Erythroblast (primary cell): ENCODE measurements at regions not wholly inside any gene's neighbourhood (a gene's known extent, or its start where the extent isn't known, plus 50 kb on each side); places are given as distances from the start of the nearest gene placed in this dataset.

ENCODE experiments used
- GATA1 ChIP-seq: IDR thresholded peaks from 2 replicates; pipeline ENCODE4 v1.6.1; 2011; ENCODE audit warnings: low read depth, mild to moderate bottlenecking, control low read depth, low read length, moderate library complexity
- POLR2A ChIP-seq: IDR thresholded peaks from 2 replicates; pipeline ENCODE4 v1.6.1; 2011; ENCODE audit warnings: mild to moderate bottlenecking, low read length

DNA sequence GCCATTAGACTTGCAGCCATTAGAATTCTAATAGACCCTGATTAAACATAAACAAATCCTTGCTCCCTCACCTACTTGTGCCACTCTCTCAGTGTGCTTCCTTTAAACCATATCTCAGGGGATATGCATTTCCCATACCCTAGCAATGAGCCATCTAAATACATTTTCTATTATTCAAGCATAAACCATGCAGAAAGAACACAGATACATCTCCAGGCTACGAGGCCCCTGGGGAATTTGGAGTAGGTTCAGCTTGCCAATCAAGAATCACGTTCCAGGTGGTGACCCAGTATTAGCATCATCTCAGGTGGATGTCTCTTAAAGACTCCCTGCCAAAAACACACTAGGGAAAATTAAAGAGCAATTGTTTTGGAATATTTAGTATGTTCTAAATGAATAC is 93.0 kb upstream of the CCL21 start:
- TF ChIP-seq POLR2A (no peak), GATA1 (no peak)
